ENCODE measurements at regions not wholly inside any gene's neighbourhood (a gene's known extent, or its start where the extent isn't known, plus 50 kb on each side); places are given as distances from the start of the nearest gene placed in this dataset.

DNA sequence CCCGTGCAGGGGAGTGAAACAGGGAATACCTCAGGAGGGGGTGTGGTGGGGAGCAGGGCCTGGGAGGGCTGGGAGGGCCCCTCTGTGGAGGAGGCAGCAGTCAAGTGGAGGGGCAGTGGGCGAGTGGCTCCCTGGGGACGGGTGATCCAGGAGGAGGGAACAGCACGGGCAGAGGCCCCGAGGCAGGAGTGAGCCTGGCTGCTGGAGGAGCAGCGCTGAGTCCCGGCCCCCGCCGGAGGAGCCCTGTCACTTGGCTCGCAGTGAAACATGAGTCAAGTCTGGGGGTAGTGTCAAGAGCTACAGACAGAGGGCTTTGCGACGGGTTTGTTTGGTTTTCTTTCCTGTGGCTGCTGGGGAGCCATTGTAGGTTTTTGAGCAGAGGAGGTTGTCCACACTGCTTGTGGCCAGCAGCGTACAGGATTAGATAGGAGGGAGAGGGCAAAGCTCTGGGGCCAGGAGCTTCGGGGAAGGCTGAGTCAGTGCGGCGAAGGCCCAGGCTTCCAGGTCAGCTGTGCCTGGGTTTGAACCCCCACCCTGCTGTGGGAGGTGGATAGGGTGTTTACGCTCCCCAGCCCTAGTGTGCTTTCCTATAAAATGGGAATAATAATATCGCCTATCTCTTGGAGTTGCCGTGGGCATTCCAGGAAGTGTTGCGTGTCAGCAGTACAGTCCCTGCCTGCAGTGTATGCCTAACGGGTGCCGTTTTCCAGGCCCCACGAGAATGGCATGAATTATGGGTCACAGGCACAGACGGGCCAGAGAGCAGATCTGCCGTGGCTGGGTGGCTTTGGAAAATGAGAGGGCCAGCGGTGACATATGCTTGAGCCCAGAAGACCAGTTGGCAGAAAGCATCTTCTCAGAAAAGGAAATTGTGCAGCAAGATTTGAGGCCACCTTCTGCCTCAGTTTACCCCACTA is 115.9 kb upstream of the CIBAR2 start:
- Histone ChIP-seq H3K9me3 (ENCODE audit: control insufficient read depth, low read depth, low read length) (no peaks in the 10 kb centered on the region), H3K27ac (ENCODE audit: control insufficient read depth, insufficient read depth, low read length) (no peak overlapping the region), H3K36me3 (ENCODE audit: control insufficient read depth in 2 of 2, extremely low read depth in 1 of 2, insufficient read depth in 2 of 2, low read length in 2 of 2) (no peaks in the 10 kb centered on the region), H3K79me2 (ENCODE audit: control insufficient read depth, insufficient read depth, low read length) (no peaks in the 10 kb centered on the region), H3K4me3 (ENCODE audit: control insufficient read depth in 2 of 3, extremely low read depth in 1 of 3, insufficient read depth in 2 of 3, low read depth in 1 of 3, low read length in 3 of 3) (no peak overlapping the region), H3K4me1 (ENCODE audit: control insufficient read depth, extremely low read depth, insufficient read depth, low read length) (no peaks in the 10 kb centered on the region), H3K27me3 (ENCODE audit: control insufficient read depth, extremely low read depth, insufficient read depth, low read length) (peaks cover 9% of the 10 kb centered on the region), H3K4me2 (ENCODE audit: control insufficient read depth, extremely low read depth, insufficient read depth, low read depth, low read length) (no peak overlapping the region), H3K9ac (ENCODE audit: control insufficient read depth, extremely low read depth, insufficient read depth, low read length) (no peak overlapping the region), H2AFZ (ENCODE audit: control insufficient read depth, low read length) (no peak overlapping the region), H3K9me1 (ENCODE audit: control insufficient read depth, extremely low read depth, insufficient read depth, low read length) (no peaks in the 10 kb centered on the region), H4K20me1 (ENCODE audit: control insufficient read depth, extremely low read depth, insufficient read depth, low read length) (no peaks in the 10 kb centered on the region)
- FAIRE-seq (no peak), DNase-seq (ENCODE audit: low read depth, low spot score) (no peak)
- TF ChIP-seq EZH2 (IDR thresholded peaks at IDR 0.05; ENCODE audit: low read length) = no peak
- TF ChIP-seq, protein P1, sequence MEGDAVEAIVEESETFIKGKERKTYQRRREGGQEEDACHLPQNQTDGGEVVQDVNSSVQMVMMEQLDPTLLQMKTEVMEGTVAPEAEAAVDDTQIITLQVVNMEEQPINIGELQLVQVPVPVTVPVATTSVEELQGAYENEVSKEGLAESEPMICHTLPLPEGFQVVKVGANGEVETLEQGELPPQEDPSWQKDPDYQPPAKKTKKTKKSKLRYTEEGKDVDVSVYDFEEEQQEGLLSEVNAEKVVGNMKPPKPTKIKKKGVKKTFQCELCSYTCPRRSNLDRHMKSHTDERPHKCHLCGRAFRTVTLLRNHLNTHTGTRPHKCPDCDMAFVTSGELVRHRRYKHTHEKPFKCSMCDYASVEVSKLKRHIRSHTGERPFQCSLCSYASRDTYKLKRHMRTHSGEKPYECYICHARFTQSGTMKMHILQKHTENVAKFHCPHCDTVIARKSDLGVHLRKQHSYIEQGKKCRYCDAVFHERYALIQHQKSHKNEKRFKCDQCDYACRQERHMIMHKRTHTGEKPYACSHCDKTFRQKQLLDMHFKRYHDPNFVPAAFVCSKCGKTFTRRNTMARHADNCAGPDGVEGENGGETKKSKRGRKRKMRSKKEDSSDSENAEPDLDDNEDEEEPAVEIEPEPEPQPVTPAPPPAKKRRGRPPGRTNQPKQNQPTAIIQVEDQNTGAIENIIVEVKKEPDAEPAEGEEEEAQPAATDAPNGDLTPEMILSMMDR (optimal IDR thresholded peaks at IDR 0.05 in 1 of 3, IDR thresholded peaks at IDR 0.05 in 1 of 3, conservative IDR thresholded peaks at IDR 0.05 in 1 of 3; ENCODE audit: extremely low read depth in 1 of 3, insufficient read depth in 2 of 3, low read length in 3 of 3) = no peak
- dilution Hi-C loops (cut with MboI; ENCODE audit: extremely low pct_ligation_motif_present, low sequenced_read_pairs) = no loop called here

DNA sequence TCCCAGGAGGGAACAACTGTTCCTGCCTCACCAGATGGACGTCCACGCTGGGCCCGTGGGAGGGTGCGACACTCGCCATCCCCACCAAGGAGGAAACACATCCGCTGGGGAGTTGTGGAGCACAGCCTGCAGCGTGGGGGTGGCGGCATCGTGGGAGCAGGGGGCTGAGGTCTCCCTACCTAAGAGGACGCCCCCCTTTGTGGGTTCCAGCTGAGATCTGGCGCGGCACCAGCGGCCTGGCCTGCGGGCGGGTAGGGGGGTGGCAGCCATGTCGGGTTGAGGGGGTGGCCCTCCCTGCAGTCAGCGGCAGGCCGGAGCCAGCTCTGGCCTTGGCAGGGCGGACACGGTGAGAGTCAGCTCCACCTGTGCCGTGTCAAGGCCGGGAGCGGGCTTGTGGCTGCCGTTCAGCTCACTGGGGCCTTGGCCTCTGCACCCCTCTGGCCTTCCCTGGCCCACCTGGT is 116.7 kb upstream of the CIBAR2 start:
- dilution Hi-C loops (cut with MboI; ENCODE audit: extremely low pct_ligation_motif_present, low sequenced_read_pairs) = no loop called here
- FAIRE-seq = no peak

More for the DNA sequence above, 116.7 kb upstream of the CIBAR2 start:
- no peak overlapping the region for H3K4me3 ChIP-seq (ENCODE audit: control insufficient read depth in 2 of 3, extremely low read depth in 1 of 3, insufficient read depth in 2 of 3, low read depth in 1 of 3, low read length in 3 of 3)
- H4K20me1 ChIP-seq (ENCODE audit: control insufficient read depth, extremely low read depth, insufficient read depth, low read length) = no peaks in the 10 kb centered on the region
- no peak for DNase-seq (ENCODE audit: low read depth, low spot score)
- H3K9me3 ChIP-seq (ENCODE audit: control insufficient read depth, low read depth, low read length) = no peaks in the 10 kb centered on the region
- H3K36me3 ChIP-seq (ENCODE audit: control insufficient read depth in 2 of 2, extremely low read depth in 1 of 2, insufficient read depth in 2 of 2, low read length in 2 of 2) = no peaks in the 10 kb centered on the region
- no peak overlapping the region for H3K9ac ChIP-seq (ENCODE audit: control insufficient read depth, extremely low read depth, insufficient read depth, low read length)
- no peak overlapping the region for H3K27ac ChIP-seq (ENCODE audit: control insufficient read depth, insufficient read depth, low read length)
- no peaks in the 10 kb centered on the region for H3K79me2 ChIP-seq (ENCODE audit: control insufficient read depth, insufficient read depth, low read length)
- peaks cover 17% of the 10 kb centered on the region for H3K27me3 ChIP-seq (ENCODE audit: control insufficient read depth, extremely low read depth, insufficient read depth, low read length)
- no peaks in the 10 kb centered on the region for H3K4me1 ChIP-seq (ENCODE audit: control insufficient read depth, extremely low read depth, insufficient read depth, low read length)
- no peak overlapping the region for H3K4me2 ChIP-seq (ENCODE audit: control insufficient read depth, extremely low read depth, insufficient read depth, low read depth, low read length)
- TF ChIP-seq EZH2 (IDR thresholded peaks at IDR 0.05; ENCODE audit: low read length) = no peak
- TF ChIP-seq, protein P1 (optimal IDR thresholded peaks at IDR 0.05 in 1 of 3, IDR thresholded peaks at IDR 0.05 in 1 of 3, conservative IDR thresholded peaks at IDR 0.05 in 1 of 3; ENCODE audit: extremely low read depth in 1 of 3, insufficient read depth in 2 of 3, low read length in 3 of 3) = no peak
- H2AFZ ChIP-seq (ENCODE audit: control insufficient read depth, low read length) = no peak overlapping the region
- H3K9me1 ChIP-seq (ENCODE audit: control insufficient read depth, extremely low read depth, insufficient read depth, low read length) = no peaks in the 10 kb centered on the region
